DND-41 (cell line): ENCODE measurements at regions not wholly inside any gene's neighbourhood (a gene's known extent, or its start where the extent isn't known, plus 50 kb on each side); places are given as distances from the start of the nearest gene placed in this dataset.

Experiments used
- CTCF ChIP-seq: IDR thresholded peaks from 2 replicates; pipeline ENCODE4 v1.5.1; 2012; ENCODE audit warnings: borderline replicate concordance, low read length, moderate library complexity, mild to moderate bottlenecking; ENCODE audit not compliant: poor library complexity, severe bottlenecking; ENCODE audit errors: extremely low read depth
- EZH2 ChIP-seq: IDR thresholded peaks from 3 replicates; pipeline ENCODE4 v1.6.1; 2012; ENCODE audit warnings: borderline replicate concordance, low read depth, mild to moderate bottlenecking, moderate library complexity, low read length, inconsistent platforms; ENCODE audit not compliant: severe bottlenecking

- no peak for TF ChIP-seq CTCF
- TF ChIP-seq EZH2 = no peak
Measured at GRCh38 chr6:8545336-8545735, 110.0 kb upstream of the SLC35B3 start.
